Thoracic aorta (tissue), 2 donors: ENCODE measurements at regions not wholly inside any gene's neighbourhood (a gene's known extent, or its start where the extent isn't known, plus 50 kb on each side); places are given as distances from the start of the nearest gene placed in this dataset.

Experiments used
- ATAC-seq: fragments of 150-250 bp; one replicate; pipeline ENCODE4 v1.8.0; 2017; ENCODE audit warnings: low read depth; ENCODE audit not compliant: insufficient number of reproducible peaks, low FRiP score
- DNase-seq: peaks from one replicate; pipeline ENCODE4 v3.0.0-alpha.2; 2020; ENCODE audit warnings: low spot score
- H3K27ac ChIP-seq, 2 donors: fragments of 200-600 bp; sonication (generic); 1 replicate in 1 of 2; 2 replicates in 1 of 2; pipeline ENCODE4 v1.5.1; 2016; ENCODE audit warnings: mild to moderate bottlenecking in 2 of 2, moderate library complexity in 2 of 2
- H3K27me3 ChIP-seq: fragments of 200-600 bp; sonication (generic); replicated peaks from 2 replicates; pipeline ENCODE4 v1.6.0; 2016; ENCODE audit warnings: mild to moderate bottlenecking; ENCODE audit not compliant: insufficient read depth
- H3K36me3 ChIP-seq: fragments of 200-600 bp; sonication (generic); one replicate; pipeline ENCODE4 v1.5.1; 2016
- H3K4me1 ChIP-seq, 2 donors: fragments of 200-600 bp; sonication (generic); 1 replicate in 1 of 2; 2 replicates in 1 of 2; pipeline versions ENCODE4 v1.5.1 to v1.6.0; 2016; ENCODE audit warnings: low read depth in 2 of 2, mild to moderate bottlenecking in 1 of 2; ENCODE audit not compliant: control insufficient read depth in 1 of 2
- H3K4me3 ChIP-seq: fragments of 200-600 bp; sonication (generic); 2 replicates; pipeline ENCODE4 v1.5.1; 2016; ENCODE audit warnings: mild to moderate bottlenecking
- H3K9me3 ChIP-seq: fragments of 200-600 bp; sonication (generic); 2 replicates; pipeline ENCODE4 v1.5.1; 2016
- CTCF ChIP-seq: fragments of 200-600 bp; sonication (generic); IDR thresholded peaks from one replicate; pipeline ENCODE4 v1.5.1; 2019; ENCODE audit warnings: antibody characterized with exemption

DNA sequence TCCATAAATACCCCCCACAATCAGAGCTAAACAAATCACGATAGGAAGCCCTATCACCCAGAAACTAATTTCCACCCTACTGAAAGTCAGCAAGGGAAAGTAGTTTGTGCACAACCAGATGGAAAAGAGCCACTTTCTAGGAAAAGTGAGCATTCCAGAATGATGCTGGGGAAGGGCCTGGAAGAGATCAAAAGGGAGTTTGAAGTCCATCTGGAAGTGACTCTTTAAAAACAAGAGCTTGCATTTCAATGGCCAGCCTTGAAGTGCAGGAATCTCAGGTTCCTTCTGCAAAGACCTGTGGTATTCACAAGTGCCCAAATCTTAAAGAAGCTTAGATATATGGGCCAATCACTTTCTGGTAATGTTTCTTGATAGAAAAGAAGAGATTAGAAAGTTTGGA lies 97.0 kb upstream of the LDB2 start:
- Histone ChIP-seq H3K4me3 (no peak overlapping the region), H3K4me1 (peaks cover 0 to 9% of the 10 kb centered on the region in 2 donors), H3K9me3 (no peaks in the 10 kb centered on the region), H3K27ac (no peak overlapping the region), H3K27me3 (no peaks in the 10 kb centered on the region), H3K36me3 (no peaks in the 10 kb centered on the region)
- DNase-seq (no peak), ATAC-seq (no peak)
- TF ChIP-seq CTCF, result no peak

GRCh38 chr4:16993956-16994840 lies 95.8 kb upstream of the LDB2 start:
- TF ChIP-seq CTCF, result no peak
- DNase-seq, result no peak

GRCh38 chr4:16992566-16993225 lies 94.3 kb upstream of the LDB2 start:
- Histone ChIP-seq H3K4me1 (peaks cover 0 to 9% of the 10 kb centered on the region in 2 donors), H3K27me3 (no peaks in the 10 kb centered on the region), H3K36me3 (no peaks in the 10 kb centered on the region), H3K9me3 (no peaks in the 10 kb centered on the region), H3K27ac (no peak overlapping the region), H3K4me3 (no peak overlapping the region)
- no peak for ATAC-seq
- no peak for DNase-seq
- TF ChIP-seq CTCF, result no peak

More at GRCh38 chr4:16993956-16994840, 95.8 kb upstream of the LDB2 start:
- Histone ChIP-seq H3K4me3 (no peak overlapping the region), H3K9me3 (no peaks in the 10 kb centered on the region), H3K4me1 (peaks cover 0 to 9% of the 10 kb centered on the region in 2 donors), H3K27me3 (no peaks in the 10 kb centered on the region), H3K36me3 (no peaks in the 10 kb centered on the region), H3K27ac (no peak overlapping the region)
- no peak for ATAC-seq

DNA sequence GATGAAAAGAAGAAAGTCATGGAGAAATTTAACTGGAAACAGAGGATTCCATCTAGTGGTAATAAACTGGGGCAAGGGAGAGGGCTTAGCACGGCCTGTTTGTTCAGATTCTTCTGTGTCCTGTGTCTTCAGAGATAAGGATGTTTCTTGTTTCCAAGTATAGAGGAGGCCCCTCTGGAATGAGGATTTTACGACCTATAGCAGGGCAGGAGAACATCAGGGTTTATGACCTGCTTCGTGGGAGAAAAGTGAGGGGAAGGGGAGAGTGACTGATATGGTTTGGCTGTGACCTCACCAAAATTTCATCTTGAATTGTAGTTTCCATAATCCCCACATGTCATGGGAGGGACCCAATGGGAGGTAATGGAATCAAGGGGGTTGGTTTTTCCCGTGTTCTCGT lies 93.0 kb upstream of the LDB2 start:
- no peak for TF ChIP-seq CTCF
- no peaks in the 10 kb centered on the region for H3K9me3 ChIP-seq
- no peak for DNase-seq
- no peak overlapping the region for H3K27ac ChIP-seq
- H3K4me1 ChIP-seq, result peaks cover 0 to 9% of the 10 kb centered on the region in 2 donors
- no peak overlapping the region for H3K4me3 ChIP-seq
- ATAC-seq, result no peak
- H3K27me3 ChIP-seq, result no peaks in the 10 kb centered on the region
- H3K36me3 ChIP-seq, result no peaks in the 10 kb centered on the region

- Histone ChIP-seq H3K9me3 (peaks cover 2% of the 10 kb centered on the region), H3K4me3 (no peak overlapping the region), H3K36me3 (no peaks in the 10 kb centered on the region), H3K4me1 (peaks cover 0 to 9% of the 10 kb centered on the region in 2 donors), H3K27ac (no peak overlapping the region), H3K27me3 (no peaks in the 10 kb centered on the region)
- DNase-seq (no peak), ATAC-seq (no peak)
- TF ChIP-seq CTCF, result no peak
Measured at GRCh38 chr4:16989371-16989770, 90.9 kb upstream of the LDB2 start.
